ENCODE measurements at regions not wholly inside any gene's neighbourhood (a gene's known extent, or its start where the extent isn't known, plus 50 kb on each side); places are given as distances from the start of the nearest gene placed in this dataset.

- no peak overlapping the region for H3K4me3 ChIP-seq (ENCODE audit: low read length)
- Mint-ChIP-seq H3K4me3 (no peak overlapping the region), H3K9me3 (no peaks in the 10 kb centered on the region), H3K27ac (no peak overlapping the region), H3K4me1 (peaks cover 11 to 19% of the 10 kb centered on the region in 2 donors), H3K36me3 (no peaks in the 10 kb centered on the region), H3K27me3 (ENCODE audit: low read depth in 2 of 2) (peaks cover 4 to 39% of the 10 kb centered on the region in 2 donors)
- no peak overlapping the region for H3K27ac ChIP-seq (ENCODE audit: low read length)
- intact Hi-C loops (cut with micrococcal nuclease), result no loop called here
- H3K27me3 ChIP-seq (ENCODE audit: control insufficient read depth, insufficient read depth, low read length), result peaks cover 2% of the 10 kb centered on the region
- H3K9me3 ChIP-seq (ENCODE audit: control insufficient read depth, insufficient read depth, low read length), result no peaks in the 10 kb centered on the region
- H3K4me1 ChIP-seq (ENCODE audit: control insufficient read depth, insufficient read depth, low read length), result no peaks in the 10 kb centered on the region
- no peak for TF ChIP-seq CTCF (IDR thresholded peaks at IDR 0.05)
- no peak for ATAC-seq
- 53% methylated on average over 5 of the region's 5 CpGs for WGBS (ENCODE audit: insufficient coverage)
- no peaks in the 10 kb centered on the region for H3K36me3 ChIP-seq (ENCODE audit: control insufficient read depth, insufficient read depth, low read length)
- DNase-seq, result no peak
These were observed 89.4 kb upstream of the ATXN1 start for GRCh38 chr6:16850681-16851026.

- 25% methylated on average over 7 of the region's 7 CpGs for whole genome bisulfite sequencing (ENCODE audit: insufficient coverage)
- Mint-ChIP-seq H3K36me3 (no peaks in the 10 kb centered on the region), H3K27ac (no peak overlapping the region), H3K4me3 (no peak overlapping the region), H3K4me1 (peaks cover 11 to 19% of the 10 kb centered on the region in 2 donors), H3K9me3 (no peaks in the 10 kb centered on the region), H3K27me3 (ENCODE audit: low read depth in 2 of 2) (peaks cover 4 to 39% of the 10 kb centered on the region in 2 donors)
- peak in 2 of 3 donors; percentile 51 to 64 for ATAC-seq
- no peak overlapping the region for H3K4me3 ChIP-seq (ENCODE audit: low read length)
- no peaks in the 10 kb centered on the region for H3K4me1 ChIP-seq (ENCODE audit: control insufficient read depth, insufficient read depth, low read length)
- intact Hi-C loops (cut with micrococcal nuclease), result no loop called here
- no peak for DNase-seq
- peaks cover 2% of the 10 kb centered on the region for H3K27me3 ChIP-seq (ENCODE audit: control insufficient read depth, insufficient read depth, low read length)
- no peak for TF ChIP-seq CTCF (IDR thresholded peaks at IDR 0.05)
- no peak overlapping the region for H3K27ac ChIP-seq (ENCODE audit: low read length)
- H3K9me3 ChIP-seq (ENCODE audit: control insufficient read depth, insufficient read depth, low read length), result no peaks in the 10 kb centered on the region
- H3K36me3 ChIP-seq (ENCODE audit: control insufficient read depth, insufficient read depth, low read length), result no peaks in the 10 kb centered on the region
These were observed 88.9 kb upstream of the ATXN1 start for GRCh38 chr6:16849988-16850680.

- no peaks in the 10 kb centered on the region for H3K36me3 ChIP-seq (ENCODE audit: control insufficient read depth, insufficient read depth, low read length)
- Mint-ChIP-seq H3K4me1 (peaks cover 11 to 19% of the 10 kb centered on the region in 2 donors), H3K27me3 (ENCODE audit: low read depth in 2 of 2) (peaks cover 4 to 39% of the 10 kb centered on the region in 2 donors), H3K4me3 (no peak overlapping the region), H3K36me3 (no peaks in the 10 kb centered on the region), H3K27ac (no peak overlapping the region), H3K9me3 (no peaks in the 10 kb centered on the region)
- DNase-seq, result peak in 1 of 2 donors; percentile 14
- intact Hi-C loops (cut with micrococcal nuclease), result no loop called here
- H3K9me3 ChIP-seq (ENCODE audit: control insufficient read depth, insufficient read depth, low read length), result no peaks in the 10 kb centered on the region
- peak; percentile 36 to 86 (median 58) for ATAC-seq
- 56% methylated on average over 11 of the region's 11 CpGs for WGBS (ENCODE audit: insufficient coverage)
- no peaks in the 10 kb centered on the region for H3K4me1 ChIP-seq (ENCODE audit: control insufficient read depth, insufficient read depth, low read length)
- H3K4me3 ChIP-seq (ENCODE audit: low read length), result no peak overlapping the region
- no peak for TF ChIP-seq CTCF (IDR thresholded peaks at IDR 0.05)
- H3K27ac ChIP-seq (ENCODE audit: low read length), result no peak overlapping the region
- H3K27me3 ChIP-seq (ENCODE audit: control insufficient read depth, insufficient read depth, low read length), result peaks cover 2% of the 10 kb centered on the region
These were observed 88.2 kb upstream of the ATXN1 start for GRCh38 chr6:16849280-16849987.
